ENCODE measurements at regions not wholly inside any gene's neighbourhood (a gene's known extent, or its start where the extent isn't known, plus 50 kb on each side); places are given as distances from the start of the nearest gene placed in this dataset.

GRCh38 chr6:122151066-122151465 is 248.4 kb upstream of the HSF2 start:
- no peak for TF ChIP-seq CTCF (IDR thresholded peaks at IDR 0.05)
- no peak for TF ChIP-seq POLR2AphosphoS5 (IDR thresholded peaks at IDR 0.05)
- TF ChIP-seq POLR2A (IDR thresholded peaks at IDR 0.05): no peak

Data from transverse colon (tissue), 4 donors.